ENCODE measurements at regions not wholly inside any gene's neighbourhood (a gene's known extent, or its start where the extent isn't known, plus 50 kb on each side); places are given as distances from the start of the nearest gene placed in this dataset.

DNA sequence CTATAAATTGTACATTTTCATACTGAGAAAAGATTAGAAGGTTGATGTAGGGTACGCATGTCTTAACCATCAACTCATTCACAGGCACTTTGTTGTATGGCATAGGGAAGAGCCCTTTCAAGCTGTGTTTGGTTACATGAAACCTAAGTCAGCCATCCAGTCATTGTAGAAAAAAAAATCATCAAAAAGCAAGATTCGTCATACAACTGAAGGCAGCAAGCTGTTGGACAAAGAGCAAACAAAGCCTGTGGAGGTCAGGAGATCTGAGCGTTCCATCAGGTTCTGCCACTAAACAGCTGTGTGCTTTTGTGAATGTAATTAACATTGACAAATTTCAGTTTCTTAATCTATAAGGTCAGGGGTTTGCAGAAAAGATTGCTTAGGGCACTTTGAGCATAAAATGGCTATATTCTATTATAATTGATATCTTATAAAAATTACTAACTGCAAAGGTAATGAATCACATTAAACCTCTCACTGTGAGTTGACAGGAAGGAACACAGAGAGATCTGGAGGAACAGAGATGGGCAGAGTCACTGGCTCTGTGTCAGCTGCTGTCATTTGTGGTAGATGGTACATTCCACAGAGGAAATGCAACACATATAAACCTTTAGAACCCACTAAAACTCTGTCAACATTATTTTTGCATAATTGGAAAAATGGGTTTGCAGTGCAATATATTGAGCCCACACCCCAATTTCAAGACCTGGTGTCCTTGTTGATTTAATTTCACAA lies 66.3 kb upstream of the MYOCD start:
- no peaks in the 10 kb centered on the region for H3K36me3 ChIP-seq (ENCODE audit: insufficient read depth, low read length, poor library complexity, severe bottlenecking)
- no peak overlapping the region for H3K4me3 ChIP-seq (ENCODE audit: low read depth, low read length, poor library complexity, severe bottlenecking)
- intact Hi-C loops (cut with micrococcal nuclease; ENCODE audit: unreplicated experiment) = no loop called here
- TF ChIP-seq EZH2 (IDR thresholded peaks at IDR 0.05; ENCODE audit: borderline replicate concordance, low read depth, low read length, poor library complexity, severe bottlenecking) = no peak
- TF ChIP-seq, protein P1, sequence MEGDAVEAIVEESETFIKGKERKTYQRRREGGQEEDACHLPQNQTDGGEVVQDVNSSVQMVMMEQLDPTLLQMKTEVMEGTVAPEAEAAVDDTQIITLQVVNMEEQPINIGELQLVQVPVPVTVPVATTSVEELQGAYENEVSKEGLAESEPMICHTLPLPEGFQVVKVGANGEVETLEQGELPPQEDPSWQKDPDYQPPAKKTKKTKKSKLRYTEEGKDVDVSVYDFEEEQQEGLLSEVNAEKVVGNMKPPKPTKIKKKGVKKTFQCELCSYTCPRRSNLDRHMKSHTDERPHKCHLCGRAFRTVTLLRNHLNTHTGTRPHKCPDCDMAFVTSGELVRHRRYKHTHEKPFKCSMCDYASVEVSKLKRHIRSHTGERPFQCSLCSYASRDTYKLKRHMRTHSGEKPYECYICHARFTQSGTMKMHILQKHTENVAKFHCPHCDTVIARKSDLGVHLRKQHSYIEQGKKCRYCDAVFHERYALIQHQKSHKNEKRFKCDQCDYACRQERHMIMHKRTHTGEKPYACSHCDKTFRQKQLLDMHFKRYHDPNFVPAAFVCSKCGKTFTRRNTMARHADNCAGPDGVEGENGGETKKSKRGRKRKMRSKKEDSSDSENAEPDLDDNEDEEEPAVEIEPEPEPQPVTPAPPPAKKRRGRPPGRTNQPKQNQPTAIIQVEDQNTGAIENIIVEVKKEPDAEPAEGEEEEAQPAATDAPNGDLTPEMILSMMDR (conservative IDR thresholded peaks at IDR 0.05; ENCODE audit: low read depth, low read length) = no peak
- DNase-seq (ENCODE audit: low spot score) = no peak
- POLR2A ChIA-PET (ENCODE audit: low non-redundant PET) = no interaction called here
- H3K4me1 ChIP-seq (ENCODE audit: insufficient read depth, low read length, poor library complexity, severe bottlenecking) = no peaks in the 10 kb centered on the region
- no TSS peak for BruUV-seq (replicated peaks)
- H3K27me3 ChIP-seq (replicated peaks; ENCODE audit: insufficient read depth, low read depth, low read length, poor library complexity) = peaks cover 4% of the 10 kb centered on the region
- no peak overlapping the region for H3K27ac ChIP-seq (ENCODE audit: low read depth, low read length, poor library complexity, severe bottlenecking)
- CTCF ChIA-PET = no interaction called here
- no peaks in the 10 kb centered on the region for H3K9me3 ChIP-seq (ENCODE audit: low read depth, low read length, poor library complexity, severe bottlenecking)

DNA sequence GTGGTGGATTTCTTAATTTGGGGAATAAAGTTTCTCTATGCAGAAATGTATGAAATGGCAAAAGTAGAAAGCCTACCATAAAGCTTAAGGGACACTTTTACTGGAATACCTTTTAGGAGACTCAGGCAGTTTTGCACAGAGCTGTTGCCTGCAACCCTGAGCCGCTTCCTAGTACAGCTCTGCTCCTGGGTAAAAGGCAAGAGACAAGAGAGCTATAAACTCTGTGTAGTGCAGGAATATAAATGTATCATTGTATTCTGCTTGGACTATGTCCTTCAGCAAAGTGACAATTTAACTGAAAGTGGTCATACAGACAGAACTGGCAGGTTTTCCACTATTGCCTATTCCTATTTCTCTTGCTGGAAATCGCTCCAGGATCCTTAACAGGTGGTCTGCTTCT lies 65.3 kb upstream of the MYOCD start:
- BruUV-seq (replicated peaks) = no TSS peak
- no peaks in the 10 kb centered on the region for H3K9me3 ChIP-seq (ENCODE audit: low read depth, low read length, poor library complexity, severe bottlenecking)
- intact Hi-C loops (cut with micrococcal nuclease; ENCODE audit: unreplicated experiment) = no loop called here
- H3K27me3 ChIP-seq (replicated peaks; ENCODE audit: insufficient read depth, low read depth, low read length, poor library complexity) = peaks cover 4% of the 10 kb centered on the region
- no peaks in the 10 kb centered on the region for H3K36me3 ChIP-seq (ENCODE audit: insufficient read depth, low read length, poor library complexity, severe bottlenecking)
- no peak overlapping the region for H3K27ac ChIP-seq (ENCODE audit: low read depth, low read length, poor library complexity, severe bottlenecking)
- ChIA-PET CTCF (no interaction called here), POLR2A (ENCODE audit: low non-redundant PET) (no interaction called here)
- no peak for DNase-seq (ENCODE audit: low spot score)
- H3K4me3 ChIP-seq (ENCODE audit: low read depth, low read length, poor library complexity, severe bottlenecking) = no peak overlapping the region
- TF ChIP-seq EZH2 (IDR thresholded peaks at IDR 0.05; ENCODE audit: borderline replicate concordance, low read depth, low read length, poor library complexity, severe bottlenecking) = no peak
- no peaks in the 10 kb centered on the region for H3K4me1 ChIP-seq (ENCODE audit: insufficient read depth, low read length, poor library complexity, severe bottlenecking)

DNA sequence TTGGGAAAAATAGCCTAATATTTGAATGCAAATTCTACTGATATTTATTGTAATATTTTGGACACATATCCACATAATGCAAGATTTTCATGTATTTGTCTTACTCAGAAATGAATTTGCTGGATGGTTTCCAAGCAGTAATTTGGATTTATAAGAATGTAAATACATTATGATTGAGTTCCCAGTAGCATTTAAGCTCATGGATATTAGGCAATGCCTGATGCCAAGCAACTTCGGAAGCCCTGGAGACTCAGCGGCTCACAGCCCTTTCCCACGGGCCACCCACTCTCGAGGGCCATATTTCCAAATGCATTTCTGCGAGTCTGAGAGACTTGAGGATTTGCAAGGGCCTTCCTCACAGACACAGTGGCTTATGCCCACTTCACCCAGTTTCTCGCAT lies 62.1 kb upstream of the MYOCD start:
- Histone ChIP-seq H3K27me3 (replicated peaks; ENCODE audit: insufficient read depth, low read depth, low read length, poor library complexity) (no peaks in the 10 kb centered on the region), H3K4me1 (ENCODE audit: insufficient read depth, low read length, poor library complexity, severe bottlenecking) (no peaks in the 10 kb centered on the region), H3K27ac (ENCODE audit: low read depth, low read length, poor library complexity, severe bottlenecking) (no peak overlapping the region), H3K9me3 (ENCODE audit: low read depth, low read length, poor library complexity, severe bottlenecking) (no peaks in the 10 kb centered on the region), H3K36me3 (ENCODE audit: insufficient read depth, low read length, poor library complexity, severe bottlenecking) (no peaks in the 10 kb centered on the region), H3K4me3 (ENCODE audit: low read depth, low read length, poor library complexity, severe bottlenecking) (no peak overlapping the region)
- TF ChIP-seq EZH2 (IDR thresholded peaks at IDR 0.05; ENCODE audit: borderline replicate concordance, low read depth, low read length, poor library complexity, severe bottlenecking) = no peak
- TF ChIP-seq, protein P1 (conservative IDR thresholded peaks at IDR 0.05; ENCODE audit: low read depth, low read length) = no peak
- intact Hi-C loops (cut with micrococcal nuclease; ENCODE audit: unreplicated experiment) = no loop called here
- no peak for DNase-seq (ENCODE audit: low spot score)
- CTCF ChIA-PET = no interaction called here
- POLR2A ChIA-PET (ENCODE audit: low non-redundant PET) = no interaction called here
- no TSS peak for BruUV-seq (replicated peaks)

DNA sequence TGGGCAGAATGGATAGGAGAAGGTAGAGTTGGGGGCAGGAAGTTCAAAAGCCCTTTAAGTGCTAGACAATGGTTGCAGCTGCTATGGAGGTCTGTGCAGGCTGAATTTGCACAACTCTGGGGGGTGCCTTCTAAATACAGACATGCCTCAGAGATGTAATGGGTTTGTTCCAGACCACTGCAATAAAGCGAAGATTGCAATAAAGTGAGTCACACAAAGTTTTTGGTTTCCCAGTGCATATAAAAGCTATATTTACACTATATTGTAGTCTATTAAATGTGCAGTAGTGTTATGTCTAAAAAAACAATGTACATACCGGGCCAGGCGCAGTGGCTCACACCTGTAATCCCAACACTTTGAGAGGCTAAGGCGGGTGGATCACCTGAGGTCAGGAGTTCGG lies 60.5 kb upstream of the MYOCD start:
- CTCF ChIA-PET = no interaction called here
- intact Hi-C loops (cut with micrococcal nuclease; ENCODE audit: unreplicated experiment) = no loop called here
- no peaks in the 10 kb centered on the region for H3K4me1 ChIP-seq (ENCODE audit: insufficient read depth, low read length, poor library complexity, severe bottlenecking)
- no peak overlapping the region for H3K27ac ChIP-seq (ENCODE audit: low read depth, low read length, poor library complexity, severe bottlenecking)
- no peak overlapping the region for H3K4me3 ChIP-seq (ENCODE audit: low read depth, low read length, poor library complexity, severe bottlenecking)
- H3K27me3 ChIP-seq (replicated peaks; ENCODE audit: insufficient read depth, low read depth, low read length, poor library complexity) = no peaks in the 10 kb centered on the region
- TF ChIP-seq, protein P1 (conservative IDR thresholded peaks at IDR 0.05; ENCODE audit: low read depth, low read length) = no peak
- no peak for TF ChIP-seq EZH2 (IDR thresholded peaks at IDR 0.05; ENCODE audit: borderline replicate concordance, low read depth, low read length, poor library complexity, severe bottlenecking)
- H3K9me3 ChIP-seq (ENCODE audit: low read depth, low read length, poor library complexity, severe bottlenecking) = no peaks in the 10 kb centered on the region
- POLR2A ChIA-PET (ENCODE audit: low non-redundant PET) = no interaction called here
- H3K36me3 ChIP-seq (ENCODE audit: insufficient read depth, low read length, poor library complexity, severe bottlenecking) = no peaks in the 10 kb centered on the region
- no TSS peak for BruUV-seq (replicated peaks)
- DNase-seq (ENCODE audit: low spot score) = no peak
